Astrocyte of the cerebellum (primary cell): ENCODE measurements at regions not wholly inside any gene's neighbourhood (a gene's known extent, or its start where the extent isn't known, plus 50 kb on each side); places are given as distances from the start of the nearest gene placed in this dataset.

Experiments
- DNase-seq: peaks from one replicate; pipeline ENCODE4 v3.0.0-alpha.2; 2011; ENCODE audit warnings: low read depth
- H3K4me3 ChIP-seq: 2 replicates; pipeline ENCODE4 v1.5.1; 2011; ENCODE audit warnings: mild to moderate bottlenecking, low read depth, low read length, moderate library complexity
- CTCF ChIP-seq: IDR thresholded peaks from 2 replicates; pipeline ENCODE4 v1.5.1; 2012; ENCODE audit warnings: low read length, low read depth, moderate library complexity, mild to moderate bottlenecking; ENCODE audit errors: missing control alignments
- in situ Hi-C: cut with HindIII; loops from 2 replicates; pipeline ENCODE4 v1.10.0; 2017; ENCODE audit warnings: low sequenced_read_pairs

GRCh38 chr13:90686442-90686841, 661.0 kb upstream of the MIR17HG start:
- H3K4me3 ChIP-seq = no peak overlapping the region
- TF ChIP-seq CTCF = no peak
- DNase-seq = peak; percentile 9
- in situ Hi-C loops = no loop called here

- TF ChIP-seq CTCF = no peak
- no peak for DNase-seq
- in situ Hi-C loops = no loop called here
- H3K4me3 ChIP-seq = no peak overlapping the region
These were observed 658.4 kb upstream of the MIR17HG start for GRCh38 chr13:90689111-90689510.

GRCh38 chr13:90690458-90691080, 656.9 kb upstream of the MIR17HG start:
- peak; percentile 3 for DNase-seq
- no peak for TF ChIP-seq CTCF
- no peak overlapping the region for H3K4me3 ChIP-seq
- in situ Hi-C loops = no loop called here

- TF ChIP-seq CTCF = no peak
- peak; percentile 71 for DNase-seq
- in situ Hi-C loops = no loop called here
- H3K4me3 ChIP-seq = no peak overlapping the region
These were observed 651.2 kb upstream of the MIR17HG start for GRCh38 chr13:90696254-90696653.

GRCh38 chr13:90696656-90697055, 650.8 kb upstream of the MIR17HG start:
- no peak for TF ChIP-seq CTCF
- DNase-seq = no peak
- no peak overlapping the region for H3K4me3 ChIP-seq
- in situ Hi-C loops = no loop called here

- in situ Hi-C loops = no loop called here
- H3K4me3 ChIP-seq = no peak overlapping the region
- no peak for DNase-seq
- no peak for TF ChIP-seq CTCF
These were observed 647.1 kb upstream of the MIR17HG start for GRCh38 chr13:90700340-90700739.
